ENCODE measurements at regions not wholly inside any gene's neighbourhood (a gene's known extent, or its start where the extent isn't known, plus 50 kb on each side); places are given as distances from the start of the nearest gene placed in this dataset.
"Not testable (repeated sequence)": the region's sequence is repeated elsewhere in the genome, so short reads cannot be mapped to it uniquely, and the experiment has no call there.

GRCh38 chr3:118146658-118147375, 887.8 kb downstream of the IGSF11 start:
- no peak for TF ChIP-seq CTCF (IDR thresholded peaks at IDR 0.05; ENCODE audit: insufficient read depth, low read depth, low read length)
- DNase-seq (ENCODE audit: low read depth), result no peak
- H3K4me3 ChIP-seq (ENCODE audit: low read depth, low read length), result no peak overlapping the region

- DNase-seq (ENCODE audit: low read depth), result no peak
- H3K4me3 ChIP-seq (ENCODE audit: low read depth, low read length), result no peak overlapping the region
- no peak for TF ChIP-seq CTCF (IDR thresholded peaks at IDR 0.05; ENCODE audit: insufficient read depth, low read depth, low read length)
These were observed 883.5 kb downstream of the IGSF11 start for GRCh38 chr3:118151164-118151563.

GRCh38 chr3:118162627-118163588, 871.7 kb downstream of the IGSF11 start:
- not testable (repeated sequence) for DNase-seq (ENCODE audit: low read depth); H3K4me3 ChIP-seq (ENCODE audit: low read depth, low read length)

GRCh38 chr3:118165413-118165812, 869.2 kb downstream of the IGSF11 start:
- no peak for TF ChIP-seq CTCF (IDR thresholded peaks at IDR 0.05; ENCODE audit: insufficient read depth, low read depth, low read length)
- no peak overlapping the region for H3K4me3 ChIP-seq (ENCODE audit: low read depth, low read length)
- DNase-seq (ENCODE audit: low read depth), result no peak

GRCh38 chr3:118167571-118167970, 867.1 kb downstream of the IGSF11 start:
- DNase-seq (ENCODE audit: low read depth), result no peak
- H3K4me3 ChIP-seq (ENCODE audit: low read depth, low read length), result no peak overlapping the region
- no peak for TF ChIP-seq CTCF (IDR thresholded peaks at IDR 0.05; ENCODE audit: insufficient read depth, low read depth, low read length)

GRCh38 chr3:118168175-118168574, 866.5 kb downstream of the IGSF11 start:
- DNase-seq (ENCODE audit: low read depth), result no peak
- no peak for TF ChIP-seq CTCF (IDR thresholded peaks at IDR 0.05; ENCODE audit: insufficient read depth, low read depth, low read length)
- H3K4me3 ChIP-seq (ENCODE audit: low read depth, low read length), result no peak overlapping the region

GRCh38 chr3:118171236-118171852, 863.3 kb downstream of the IGSF11 start:
- no peak for TF ChIP-seq CTCF (IDR thresholded peaks at IDR 0.05; ENCODE audit: insufficient read depth, low read depth, low read length)
- no peak for DNase-seq (ENCODE audit: low read depth)
- no peak overlapping the region for H3K4me3 ChIP-seq (ENCODE audit: low read depth, low read length)
